GM12874 (cell line): ENCODE measurements at regions not wholly inside any gene's neighbourhood (a gene's known extent, or its start where the extent isn't known, plus 50 kb on each side); places are given as distances from the start of the nearest gene placed in this dataset.

Experiments
- TF ChIP-seq, protein P1 (sequence below): IDR thresholded peaks from 2 replicates; pipeline ENCODE4 v1.5.1; 2011; ENCODE audit warnings: low read depth, mild to moderate bottlenecking, control low read depth, low read length, moderate library complexity; ENCODE audit not compliant: insufficient read depth

DNA sequence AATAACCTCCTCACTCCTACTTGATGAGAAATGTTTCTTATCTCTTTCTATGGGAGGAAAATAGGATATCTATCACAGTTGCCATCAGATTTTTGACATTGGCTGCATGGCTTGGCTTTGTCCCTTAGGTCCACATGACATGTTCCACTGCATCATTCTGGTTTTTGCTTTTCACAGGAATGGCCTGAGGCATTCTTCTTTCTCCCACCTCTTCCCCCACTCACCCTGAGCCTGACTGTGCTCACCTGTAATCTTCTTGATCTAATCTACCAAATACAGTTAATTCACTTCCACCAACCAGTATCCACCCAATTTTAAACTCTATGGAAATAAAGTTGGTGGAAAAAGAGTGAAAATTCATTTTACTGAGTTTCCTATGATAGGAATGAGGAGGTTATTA lies 763.5 kb upstream of the CELF4 start:
- TF ChIP-seq, protein P1, sequence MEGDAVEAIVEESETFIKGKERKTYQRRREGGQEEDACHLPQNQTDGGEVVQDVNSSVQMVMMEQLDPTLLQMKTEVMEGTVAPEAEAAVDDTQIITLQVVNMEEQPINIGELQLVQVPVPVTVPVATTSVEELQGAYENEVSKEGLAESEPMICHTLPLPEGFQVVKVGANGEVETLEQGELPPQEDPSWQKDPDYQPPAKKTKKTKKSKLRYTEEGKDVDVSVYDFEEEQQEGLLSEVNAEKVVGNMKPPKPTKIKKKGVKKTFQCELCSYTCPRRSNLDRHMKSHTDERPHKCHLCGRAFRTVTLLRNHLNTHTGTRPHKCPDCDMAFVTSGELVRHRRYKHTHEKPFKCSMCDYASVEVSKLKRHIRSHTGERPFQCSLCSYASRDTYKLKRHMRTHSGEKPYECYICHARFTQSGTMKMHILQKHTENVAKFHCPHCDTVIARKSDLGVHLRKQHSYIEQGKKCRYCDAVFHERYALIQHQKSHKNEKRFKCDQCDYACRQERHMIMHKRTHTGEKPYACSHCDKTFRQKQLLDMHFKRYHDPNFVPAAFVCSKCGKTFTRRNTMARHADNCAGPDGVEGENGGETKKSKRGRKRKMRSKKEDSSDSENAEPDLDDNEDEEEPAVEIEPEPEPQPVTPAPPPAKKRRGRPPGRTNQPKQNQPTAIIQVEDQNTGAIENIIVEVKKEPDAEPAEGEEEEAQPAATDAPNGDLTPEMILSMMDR: no peak

DNA sequence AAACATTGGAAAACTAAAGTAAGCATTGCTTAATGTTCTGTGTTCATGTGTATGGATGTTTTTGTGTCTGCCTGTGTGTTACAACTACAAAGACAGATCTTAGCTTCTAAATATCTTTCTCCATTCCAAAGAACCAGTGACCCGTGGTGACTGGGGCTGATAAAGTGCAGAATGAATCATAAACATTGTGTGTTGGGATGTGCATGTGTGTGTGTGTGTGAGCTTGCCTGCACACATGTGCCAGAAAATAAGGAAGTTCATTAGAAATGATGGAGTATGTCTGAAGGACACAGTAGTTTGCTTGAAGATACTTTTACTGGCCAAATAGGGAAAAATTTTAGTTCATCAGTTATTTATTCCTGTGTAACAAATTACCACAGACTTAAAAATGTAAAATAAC lies 756.6 kb upstream of the CELF4 start:
- TF ChIP-seq, protein P1: no peak

DNA sequence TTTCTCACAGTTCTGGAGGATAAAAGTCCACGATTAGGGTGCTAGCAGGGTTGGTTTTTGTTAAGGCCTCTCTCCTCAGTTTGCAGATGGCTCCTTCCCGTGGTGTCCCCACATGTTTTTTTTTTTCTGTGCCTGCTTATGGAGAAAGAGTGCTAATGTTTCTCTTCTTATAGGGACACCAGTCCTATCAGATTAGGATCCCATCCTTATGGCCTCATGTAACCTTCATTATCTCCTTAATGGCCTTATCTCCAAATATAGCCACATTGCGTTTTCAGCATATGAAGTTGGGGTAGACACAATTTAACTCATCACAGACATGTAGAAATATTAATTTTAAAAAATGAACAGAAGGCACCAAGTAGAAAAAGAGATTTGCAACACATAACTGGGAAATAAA lies 755.7 kb upstream of the CELF4 start:
- TF ChIP-seq, protein P1: no peak

DNA sequence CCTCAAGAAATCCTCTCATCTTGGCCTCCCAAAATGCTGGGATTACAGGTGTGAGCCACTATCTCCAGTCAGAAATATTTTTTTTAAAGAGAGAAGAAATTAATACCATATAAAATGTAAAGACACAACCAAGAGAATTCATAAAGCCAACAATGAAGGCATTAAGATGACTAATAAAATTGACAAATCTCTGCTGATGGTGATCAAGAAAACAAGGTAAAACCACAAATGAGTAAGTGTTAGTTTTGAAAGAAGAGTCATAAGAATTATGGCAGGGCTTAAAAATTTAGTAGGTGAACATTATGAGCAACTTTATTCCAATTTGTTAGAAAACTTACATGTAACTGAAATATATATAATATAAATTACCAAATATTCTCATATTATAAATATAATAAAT lies 752.8 kb upstream of the CELF4 start:
- TF ChIP-seq, protein P1: no peak

DNA sequence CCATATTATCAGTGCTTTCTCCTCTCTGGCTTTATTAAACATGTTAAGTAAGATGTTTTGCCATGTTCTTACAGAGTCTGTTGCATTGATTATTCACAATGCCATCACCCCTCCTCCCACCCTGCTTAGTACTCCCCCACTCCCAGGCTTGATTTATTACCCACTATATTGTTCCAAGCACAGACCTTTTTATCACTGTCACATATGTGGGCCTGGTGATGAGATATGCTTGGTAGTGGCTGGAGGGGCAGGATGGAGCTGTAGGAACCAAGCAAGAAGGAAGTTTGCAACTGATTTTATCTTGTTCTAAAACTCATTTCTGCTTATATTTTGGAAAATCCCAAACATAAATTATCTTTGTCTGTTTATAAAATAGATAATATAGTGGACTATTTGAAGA lies 748.2 kb upstream of the CELF4 start:
- TF ChIP-seq, protein P1: no peak

DNA sequence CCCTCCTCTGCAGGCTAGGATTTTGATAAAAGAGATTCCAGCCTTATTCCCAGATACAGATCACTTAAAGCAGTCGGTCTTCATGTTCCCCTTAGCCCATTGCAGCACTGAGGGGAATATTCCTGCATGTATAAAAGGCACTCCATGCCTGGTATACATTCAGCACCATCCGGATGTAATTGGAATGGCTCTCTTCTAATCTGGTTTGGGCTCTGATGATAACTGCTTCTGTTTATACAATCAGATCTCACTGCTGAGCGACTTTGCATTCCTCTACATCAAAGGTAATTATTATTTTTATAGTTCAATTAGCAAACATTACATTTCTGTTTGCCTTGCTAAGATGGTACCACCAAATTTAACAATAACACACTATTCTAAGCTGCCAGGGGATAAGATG lies 746.9 kb upstream of the CELF4 start:
- TF ChIP-seq, protein P1: no peak

DNA sequence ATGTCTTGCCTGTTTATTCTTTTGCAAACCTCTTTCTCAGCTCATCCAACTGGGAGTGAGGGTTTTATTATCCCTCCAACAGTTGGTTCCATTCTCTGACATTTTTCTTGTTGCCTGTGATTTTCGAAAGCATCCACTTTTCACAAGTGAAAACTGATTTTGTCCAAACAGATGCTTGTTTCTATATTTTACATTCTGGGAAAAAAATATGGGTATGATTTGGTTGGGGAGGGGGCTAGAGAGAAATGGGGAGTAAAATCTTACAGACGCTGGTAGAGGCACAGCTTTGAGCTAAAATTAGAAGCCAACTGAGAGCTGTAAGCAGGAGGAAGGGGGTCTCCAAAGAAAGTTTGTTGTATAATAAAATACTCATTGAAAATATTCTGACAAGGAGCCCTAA lies 745.3 kb upstream of the CELF4 start:
- TF ChIP-seq, protein P1: no peak

DNA sequence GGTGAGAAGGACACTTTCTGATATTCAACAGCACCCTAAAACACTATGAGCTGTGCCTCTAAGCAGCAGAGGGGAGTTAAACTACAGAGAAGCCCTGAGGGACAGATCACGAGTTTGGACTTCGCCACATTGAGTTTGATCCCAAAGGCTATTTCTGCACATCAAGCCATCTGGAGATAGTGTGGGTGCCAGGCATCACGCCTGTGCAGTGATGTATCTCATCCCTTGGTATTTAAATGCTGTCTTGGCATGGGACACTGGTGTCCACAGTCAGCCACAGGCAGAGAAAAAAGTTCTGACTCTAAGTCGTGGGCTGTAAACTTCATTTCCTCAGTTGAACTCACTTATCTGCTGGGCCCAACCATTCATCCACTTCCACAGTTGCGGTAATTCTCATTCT lies 742.3 kb upstream of the CELF4 start:
- TF ChIP-seq, protein P1: no peak
